HG03097 (cell line): ENCODE measurements at regions not wholly inside any gene's neighbourhood (a gene's known extent, or its start where the extent isn't known, plus 50 kb on each side); places are given as distances from the start of the nearest gene placed in this dataset.
"Not testable (repeated sequence)": the region's sequence is repeated elsewhere in the genome, so short reads cannot be mapped to it uniquely, and the experiment has no call there.

Experiments used
- ATAC-seq: cut with Tn5 transposase; IDR thresholded peaks from one replicate; pipeline ENCODE4 v1.9.1; 2021; ENCODE audit not compliant: unreplicated experiment, low FRiP score

DNA sequence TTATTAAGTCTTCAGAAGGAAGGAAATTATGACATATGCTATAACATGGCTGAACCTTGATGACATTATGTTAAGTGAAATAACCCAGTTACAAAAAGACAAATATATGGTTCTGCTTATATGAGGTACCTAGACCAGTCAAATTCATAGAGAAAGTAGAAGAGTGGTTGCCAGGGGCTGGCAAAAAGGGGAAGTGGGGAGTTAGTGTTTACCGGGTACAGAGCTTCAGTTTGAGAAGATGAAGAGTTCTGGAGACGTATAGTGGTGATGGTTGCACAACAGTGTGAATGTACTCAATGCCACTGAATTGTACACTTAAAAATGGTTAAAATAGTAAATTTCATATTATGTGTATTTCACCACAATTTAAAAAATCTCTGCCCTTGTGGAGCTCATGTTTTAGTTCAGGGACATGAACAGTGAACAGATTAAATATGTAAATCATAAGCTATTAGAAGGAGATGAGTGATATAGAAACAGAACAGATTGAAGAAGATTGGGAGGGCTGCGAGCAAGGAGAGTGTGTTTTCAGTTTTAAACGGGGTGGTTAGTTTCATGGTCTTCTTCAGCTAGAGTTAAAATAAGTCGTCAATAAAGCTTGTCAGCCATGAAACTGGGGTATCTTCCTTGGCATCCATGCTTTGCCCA, 355.2 kb downstream of the KCNRG start:
- ATAC-seq = peak; percentile 41

DNA sequence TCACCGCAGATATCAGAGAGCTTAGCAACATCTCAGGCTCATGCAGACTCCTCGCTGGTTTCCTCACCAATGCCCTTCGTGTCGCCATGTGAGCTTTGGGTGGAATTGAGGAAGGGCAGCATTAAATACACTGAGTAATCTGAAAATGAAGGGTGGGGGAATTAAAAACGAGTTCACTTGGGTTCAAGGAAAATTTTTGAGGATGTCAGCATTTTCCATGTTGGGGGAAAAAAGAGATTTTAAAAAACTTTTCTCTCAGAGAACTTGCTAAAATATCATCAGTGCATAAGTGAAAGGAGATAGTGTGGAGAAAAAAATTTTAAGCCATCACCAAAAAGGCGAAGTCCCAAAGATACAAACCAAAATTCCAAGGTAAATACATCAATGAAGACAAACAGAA, 359.3 kb downstream of the KCNRG start:
- ATAC-seq = no peak

DNA sequence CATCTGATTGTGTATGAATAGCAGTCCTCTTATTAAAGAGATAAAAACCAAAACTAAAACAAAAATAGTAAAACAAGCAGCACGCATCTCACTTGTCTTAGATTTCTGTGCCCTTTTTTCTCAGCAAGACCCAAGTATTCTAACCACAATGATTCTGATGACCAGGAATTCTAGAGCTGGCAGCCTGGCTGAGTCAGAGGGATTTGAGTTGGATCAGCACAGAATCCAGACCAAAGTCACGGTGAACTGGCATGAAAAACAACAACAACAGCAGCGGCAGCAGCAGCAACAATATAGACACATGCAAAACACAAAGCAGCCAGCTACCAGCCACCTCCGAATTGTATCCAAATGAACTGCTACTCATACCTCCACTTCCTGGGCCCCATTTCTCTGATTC, 360.5 kb downstream of the KCNRG start:
- no peak for ATAC-seq

DNA sequence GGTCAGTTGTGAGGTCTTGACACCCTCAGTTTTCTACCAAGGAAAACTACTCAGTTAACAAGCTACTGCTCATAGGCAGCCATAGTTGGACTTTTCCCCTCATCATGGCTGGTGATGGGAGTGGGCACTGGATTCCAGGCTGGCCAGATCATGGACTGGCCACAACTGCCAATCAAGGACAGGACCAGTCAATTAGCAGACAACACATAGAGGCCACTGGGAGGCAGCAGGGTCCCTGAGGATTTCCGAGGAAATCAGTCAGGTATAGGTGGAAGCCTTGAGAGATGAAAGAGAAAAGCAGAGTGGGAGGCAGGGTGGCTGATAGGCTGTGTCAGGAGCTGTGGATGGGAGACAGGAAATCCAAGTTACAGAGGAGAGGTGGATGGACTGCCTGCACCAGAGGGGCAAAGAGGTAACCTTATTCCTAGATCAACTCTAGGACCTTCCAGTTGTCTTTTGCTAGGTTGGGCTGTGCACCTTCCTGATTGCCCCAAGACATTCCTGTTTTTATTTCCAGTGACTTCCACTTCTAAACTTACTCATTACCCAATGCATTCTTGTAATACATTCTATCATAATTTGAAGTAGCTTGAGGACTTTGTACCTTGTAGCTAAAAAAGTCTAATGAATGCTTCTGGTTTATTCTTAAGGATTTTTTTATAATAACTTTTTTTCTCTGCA, 361.8 kb downstream of the KCNRG start:
- no peak for ATAC-seq

DNA sequence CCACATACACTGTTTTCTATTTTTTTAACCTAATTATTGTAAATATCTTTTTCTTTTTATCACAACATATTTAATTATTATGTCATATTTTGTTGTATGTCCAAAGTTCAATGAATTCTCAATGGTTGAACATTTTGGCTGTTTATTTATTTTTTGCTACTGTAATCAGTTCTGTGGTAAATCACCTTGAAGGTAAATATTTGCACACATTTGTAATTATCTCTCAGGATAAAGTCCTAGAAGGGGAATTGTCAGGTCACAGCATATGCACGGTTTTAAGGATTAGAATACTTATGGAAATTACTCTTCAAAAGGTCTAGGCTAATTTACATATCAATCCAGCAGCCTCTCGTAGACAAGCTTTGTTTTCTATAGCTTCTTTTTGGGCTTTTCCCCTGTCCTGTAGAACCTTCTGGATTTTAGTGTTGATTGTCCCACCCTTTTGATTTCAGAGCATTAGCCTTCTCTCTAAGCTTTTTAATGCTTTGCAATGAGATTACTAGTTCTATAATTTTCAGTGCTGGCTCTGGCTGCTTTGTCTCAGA, 362.6 kb downstream of the KCNRG start:
- no peak for ATAC-seq

DNA sequence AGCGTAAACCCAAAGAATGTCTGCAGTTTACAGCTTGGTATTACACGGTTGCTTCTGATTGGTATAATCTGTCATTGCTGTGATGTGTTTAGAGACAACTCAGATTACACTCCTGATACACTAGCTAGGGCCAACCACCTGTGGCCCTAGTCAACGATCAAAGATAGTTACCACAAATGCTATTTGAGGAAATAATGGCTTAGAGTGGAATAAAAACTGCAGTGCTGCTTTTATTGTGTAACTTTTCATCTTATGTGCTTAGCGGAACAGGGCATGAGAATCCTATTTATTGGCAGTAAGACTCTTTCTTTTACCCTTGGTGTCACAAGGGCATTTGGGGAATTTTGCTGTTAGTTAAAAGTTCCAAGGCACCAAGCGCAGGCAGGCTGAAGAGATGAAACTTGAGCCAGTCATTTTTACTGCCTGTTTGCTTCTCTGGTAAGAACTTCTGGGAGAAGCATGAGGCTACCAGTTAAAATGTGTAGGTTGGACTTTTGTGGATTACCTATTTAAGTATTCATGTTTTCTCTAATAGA, 363.3 kb downstream of the KCNRG start:
- ATAC-seq = no peak

DNA sequence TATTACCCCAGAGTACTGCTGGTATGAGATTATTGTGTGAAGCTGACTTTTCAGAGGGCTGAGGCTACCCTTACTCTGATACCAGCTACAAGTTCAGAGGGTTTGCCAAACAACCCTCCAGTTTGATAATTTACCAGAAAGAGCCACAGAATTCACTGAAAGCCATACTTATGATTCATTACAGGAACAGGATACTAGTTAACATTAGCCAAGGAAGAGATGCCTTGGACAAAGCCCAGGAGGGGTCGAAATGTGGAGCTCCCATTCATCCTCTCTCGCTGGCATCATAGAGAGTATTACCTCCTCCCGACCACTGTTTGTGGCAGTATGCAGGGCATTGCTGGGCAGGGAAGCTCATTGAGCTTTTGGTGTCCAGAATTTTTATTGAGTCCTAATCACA, 364.3 kb downstream of the KCNRG start:
- ATAC-seq = no peak

DNA sequence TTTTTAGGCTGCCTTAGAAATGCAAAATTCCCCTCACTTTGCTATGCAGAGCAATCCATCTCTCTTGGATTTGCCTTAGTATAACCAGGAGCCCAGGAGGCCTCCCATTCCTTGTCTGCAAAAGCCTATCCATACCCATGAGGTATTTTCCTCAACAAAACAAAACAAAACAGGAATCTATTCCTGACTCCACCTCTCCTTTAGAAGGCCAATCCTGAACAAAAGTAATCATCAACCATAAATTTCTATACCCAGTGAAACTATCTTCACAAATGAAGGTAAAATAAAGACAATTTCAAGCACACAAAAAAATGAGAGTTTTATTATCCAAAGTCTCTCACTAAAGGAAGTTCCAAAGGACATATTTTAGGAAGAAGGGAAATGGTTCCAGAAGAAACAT, 365.7 kb downstream of the KCNRG start:
- ATAC-seq = no peak

DNA sequence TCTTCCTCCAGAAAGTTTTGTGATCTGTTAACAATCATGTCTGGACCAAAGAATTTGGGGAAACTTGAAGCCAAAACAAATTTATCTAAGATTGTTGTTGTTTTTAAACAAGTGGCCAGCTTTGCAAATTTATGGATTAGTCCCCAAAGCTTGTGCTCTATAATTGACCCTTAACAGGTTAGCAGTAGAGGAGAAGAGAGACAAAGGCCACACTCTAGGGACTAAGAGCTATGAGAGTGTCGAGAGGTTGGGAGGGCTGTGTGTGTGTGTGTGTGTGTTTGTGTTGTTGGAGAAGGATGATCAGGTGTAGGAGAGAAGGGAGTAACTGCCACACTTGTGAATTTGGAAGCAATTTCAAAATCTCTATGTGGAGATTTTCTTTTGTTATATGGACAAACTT, 367.3 kb downstream of the KCNRG start:
- no peak for ATAC-seq

DNA sequence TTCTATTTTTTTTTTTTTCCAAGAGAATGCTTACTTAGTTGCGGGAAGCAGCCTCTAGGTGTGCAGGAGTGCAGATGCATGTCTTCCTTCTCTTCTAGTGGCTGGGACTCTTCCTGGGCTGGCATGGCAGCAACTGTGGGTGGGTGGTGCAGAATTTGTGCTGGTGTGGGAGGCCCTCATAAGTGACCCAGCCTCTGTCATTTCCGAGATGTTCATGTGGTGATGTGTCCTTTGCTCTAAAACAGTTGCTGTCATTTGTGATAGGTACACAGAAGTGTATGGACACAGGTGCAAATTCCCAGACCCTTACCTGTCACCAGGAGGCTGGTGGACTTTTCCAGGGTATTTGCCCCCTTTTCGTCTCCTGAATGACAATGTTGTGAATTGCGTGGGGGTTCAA, 367.7 kb downstream of the KCNRG start:
- ATAC-seq = no peak

DNA sequence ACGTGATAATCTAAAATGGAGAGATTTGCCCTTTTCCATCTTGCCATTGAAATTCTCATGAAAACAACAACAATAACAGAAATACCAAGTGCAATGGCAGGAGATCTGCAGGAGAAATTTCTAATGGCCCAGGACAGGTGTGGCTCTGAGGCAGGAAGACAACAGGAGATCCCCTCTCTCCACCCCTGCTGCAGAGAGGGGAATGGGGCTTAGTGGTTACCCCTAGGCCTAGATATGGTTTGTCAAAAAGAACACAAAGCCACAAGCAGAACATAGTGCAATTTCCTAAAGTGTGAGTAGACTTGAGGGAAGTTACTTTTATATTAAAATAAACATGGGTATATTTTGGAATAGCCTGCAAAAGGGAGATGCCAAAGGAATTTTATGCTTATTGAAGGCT, 369.5 kb downstream of the KCNRG start:
- ATAC-seq = no peak

DNA sequence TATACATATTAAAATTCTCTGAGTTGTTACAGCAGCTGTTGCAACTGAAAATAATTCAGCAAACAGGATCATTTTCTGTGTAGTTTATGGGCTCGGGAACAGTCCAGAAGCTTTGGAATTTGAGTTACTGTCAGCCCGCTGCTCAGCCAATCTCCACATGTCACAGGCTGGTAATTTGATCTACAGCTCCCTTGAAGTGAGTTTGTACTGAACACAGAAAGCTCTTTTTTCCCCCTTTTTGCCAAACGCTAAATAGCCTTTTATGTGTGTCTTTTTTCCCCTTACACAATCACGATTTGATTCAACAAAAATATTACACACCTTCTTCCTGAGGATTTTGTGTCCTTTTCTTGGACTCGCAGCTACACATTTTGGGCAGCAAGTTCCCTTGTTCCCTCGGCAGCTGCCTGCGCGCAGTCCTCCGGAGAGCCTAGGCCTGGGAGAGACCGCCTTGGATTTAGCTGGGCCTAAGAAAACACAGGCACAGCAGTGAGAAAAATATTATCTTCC, 371.4 kb downstream of the KCNRG start:
- ATAC-seq = no peak

DNA sequence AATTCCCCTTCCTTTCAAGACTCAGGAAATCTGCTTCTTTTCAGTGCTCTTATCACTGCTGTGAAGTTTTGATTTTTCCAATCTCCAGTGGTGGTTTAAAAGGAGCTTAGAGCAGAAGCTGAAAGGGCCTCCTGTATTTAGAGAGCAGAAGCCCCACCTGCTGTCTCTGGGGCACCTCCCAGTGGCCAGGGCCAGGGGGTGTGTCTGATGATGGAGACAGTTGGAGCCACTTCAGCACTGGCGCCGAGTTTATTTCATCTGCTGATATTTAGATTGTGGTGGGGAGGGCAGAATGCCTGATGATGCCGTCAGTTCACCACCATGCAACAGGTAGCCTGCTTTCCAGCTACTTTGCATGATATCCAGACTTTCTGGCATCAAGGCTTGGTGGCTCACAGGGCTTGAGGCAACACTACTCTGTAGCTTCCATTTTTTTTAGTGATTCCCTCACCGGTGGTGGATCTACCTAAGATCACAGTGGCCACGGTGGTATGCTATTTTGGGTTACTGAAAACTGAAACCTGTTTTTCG, 371.9 kb downstream of the KCNRG start:
- no peak for ATAC-seq

DNA sequence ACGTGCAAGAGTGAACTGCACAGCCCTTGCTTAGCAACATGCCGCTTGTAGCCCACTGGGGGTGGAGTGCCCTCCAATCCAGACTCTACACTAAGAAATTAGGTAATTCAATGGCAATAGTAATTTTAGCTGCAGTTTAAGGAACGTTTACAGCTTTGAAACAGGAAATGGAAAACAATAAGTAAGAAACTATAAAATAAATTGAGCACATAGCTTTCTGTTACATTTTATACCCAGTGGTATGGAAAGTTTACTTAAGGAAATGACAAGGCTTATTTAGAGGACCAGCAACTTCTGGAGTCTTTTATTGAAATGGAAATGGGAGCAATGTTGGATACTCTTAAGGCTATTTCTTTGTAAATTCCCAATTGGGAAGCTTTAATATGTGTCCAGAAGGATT, 373.2 kb downstream of the KCNRG start:
- ATAC-seq = no peak

DNA sequence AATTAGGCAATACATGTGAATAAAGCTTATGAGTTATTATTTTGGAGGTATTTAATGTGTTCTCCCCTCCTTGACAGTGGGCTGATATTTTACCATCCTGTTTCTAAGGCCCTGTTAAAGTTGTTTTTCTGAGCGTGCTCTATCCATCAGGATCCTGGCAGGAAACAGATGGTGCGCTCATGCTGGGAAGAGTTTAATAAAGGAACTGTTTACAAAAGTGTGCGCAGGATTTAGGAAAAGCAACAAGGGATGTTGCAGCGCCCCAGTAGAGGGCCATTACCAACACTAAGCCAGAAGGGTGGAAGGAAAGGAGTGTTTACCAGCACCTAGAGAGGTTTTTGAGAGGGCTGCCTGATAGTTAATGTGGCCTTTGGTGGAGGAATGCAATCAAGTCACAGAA, 374.5 kb downstream of the KCNRG start:
- no peak for ATAC-seq

DNA sequence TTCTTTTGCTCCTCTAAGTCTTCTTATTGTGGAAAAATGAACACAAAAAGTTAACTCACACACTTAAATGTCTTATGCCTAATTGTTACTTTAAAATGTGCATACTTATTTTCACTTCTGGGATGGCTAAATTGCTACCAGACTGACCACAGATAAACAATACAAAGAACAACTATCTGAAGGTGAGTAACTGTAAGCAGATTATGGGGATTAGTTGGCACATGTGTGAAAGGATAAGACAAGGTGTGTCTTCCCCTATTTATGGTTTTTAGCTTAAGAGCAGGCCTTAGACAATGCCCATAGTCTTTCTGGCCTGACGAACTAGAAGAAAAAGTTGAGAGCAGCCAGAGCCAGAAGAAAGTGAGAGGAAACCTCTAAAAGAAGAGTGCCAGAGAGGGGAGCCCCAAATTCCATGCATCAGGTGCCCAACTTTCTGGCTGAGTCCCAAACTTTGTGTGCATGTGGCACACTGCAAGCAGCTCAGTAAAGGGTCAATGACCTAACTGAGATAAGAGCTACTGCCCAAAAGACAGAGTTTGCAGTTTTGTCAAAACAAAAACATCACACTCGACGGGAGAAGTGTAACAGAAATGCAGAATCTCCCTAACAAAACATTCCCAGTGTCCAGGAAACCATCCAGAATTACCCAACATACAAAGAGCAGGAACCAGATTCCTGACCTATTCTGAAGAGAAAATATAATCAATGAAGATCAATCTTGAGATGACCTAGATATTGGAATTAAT, 375.4 kb downstream of the KCNRG start:
- no peak for ATAC-seq

DNA sequence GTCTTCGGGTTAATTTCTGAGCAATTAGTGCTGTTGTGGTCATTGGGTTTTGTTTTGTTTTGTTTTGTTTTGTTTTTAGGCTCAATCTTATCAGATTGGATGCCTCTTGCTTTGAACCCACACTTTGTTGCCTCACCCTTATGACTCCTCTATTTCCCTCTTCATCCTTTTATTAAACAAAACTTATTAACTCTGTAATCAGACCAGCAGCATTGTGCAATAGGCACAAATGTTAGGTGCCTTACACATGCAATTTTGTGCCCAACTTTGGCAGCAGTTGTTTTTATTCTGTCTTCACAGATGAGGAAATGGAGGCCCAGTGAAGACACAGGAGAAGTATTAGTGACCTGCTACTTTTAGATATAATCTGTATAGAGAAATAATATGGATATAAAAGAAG, 377.7 kb downstream of the KCNRG start:
- no peak for ATAC-seq

DNA sequence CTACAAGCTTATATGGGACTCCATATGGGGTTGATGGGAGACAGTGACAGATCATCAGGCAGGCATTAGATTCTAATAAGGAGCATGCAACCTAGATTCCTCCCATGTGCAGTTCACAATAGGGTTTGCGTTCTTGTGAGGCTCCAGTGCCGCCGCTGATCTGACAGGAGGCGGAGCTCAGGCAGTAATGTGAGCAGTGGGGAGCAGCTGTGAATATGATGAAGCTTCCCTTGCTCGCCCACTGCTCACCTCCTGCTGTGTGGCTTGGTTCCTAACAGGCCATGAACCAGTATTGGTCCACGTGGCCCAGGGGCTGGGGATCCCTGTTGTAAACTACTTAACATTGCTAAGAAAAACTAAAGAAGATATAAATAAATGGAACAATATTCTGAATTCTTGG, 378.4 kb downstream of the KCNRG start:
- no peak for ATAC-seq

DNA sequence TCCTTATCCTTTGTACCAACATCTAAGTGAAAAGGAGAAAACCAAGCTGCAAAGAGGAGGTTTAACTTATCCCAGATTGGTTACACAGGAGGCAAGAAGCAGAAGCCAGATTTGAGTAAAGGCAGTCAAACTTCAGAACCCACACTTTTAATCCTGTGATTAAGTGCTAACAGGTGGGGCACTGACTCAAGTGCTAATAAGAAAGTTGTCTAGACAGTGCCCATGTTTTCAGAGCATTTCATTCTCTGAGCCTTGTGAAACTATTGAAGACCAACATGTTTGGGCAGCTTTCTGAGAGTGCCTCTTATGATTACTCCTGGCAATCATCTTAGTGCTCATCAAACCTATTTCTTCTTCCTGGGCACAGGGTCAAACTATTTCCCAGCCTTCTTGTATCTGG, 380.8 kb downstream of the KCNRG start:
- ATAC-seq = no peak

DNA sequence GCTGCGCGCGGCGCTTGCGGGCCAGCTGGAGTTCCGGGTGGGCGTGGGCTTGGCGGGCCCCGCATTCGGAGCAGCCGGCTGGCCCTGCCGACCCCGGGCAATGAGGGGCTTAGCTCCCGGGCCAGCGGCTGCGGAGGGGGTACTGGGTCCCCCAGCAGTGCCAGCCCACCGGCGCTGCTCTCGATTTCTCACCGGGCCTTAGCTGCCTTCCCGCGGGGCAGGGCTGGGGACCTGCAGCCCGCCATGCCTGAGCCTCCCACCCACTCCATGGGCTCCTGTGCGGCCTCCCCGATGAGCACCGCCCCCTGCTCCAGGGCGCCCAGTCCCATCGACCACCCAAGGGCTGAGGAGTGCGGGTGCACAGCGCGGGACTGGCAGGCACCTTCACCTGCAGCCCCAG, 381.4 kb downstream of the KCNRG start:
- not testable (repeated sequence) for ATAC-seq
